ENCODE measurements at regions not wholly inside any gene's neighbourhood (a gene's known extent, or its start where the extent isn't known, plus 50 kb on each side); places are given as distances from the start of the nearest gene placed in this dataset.

DNA sequence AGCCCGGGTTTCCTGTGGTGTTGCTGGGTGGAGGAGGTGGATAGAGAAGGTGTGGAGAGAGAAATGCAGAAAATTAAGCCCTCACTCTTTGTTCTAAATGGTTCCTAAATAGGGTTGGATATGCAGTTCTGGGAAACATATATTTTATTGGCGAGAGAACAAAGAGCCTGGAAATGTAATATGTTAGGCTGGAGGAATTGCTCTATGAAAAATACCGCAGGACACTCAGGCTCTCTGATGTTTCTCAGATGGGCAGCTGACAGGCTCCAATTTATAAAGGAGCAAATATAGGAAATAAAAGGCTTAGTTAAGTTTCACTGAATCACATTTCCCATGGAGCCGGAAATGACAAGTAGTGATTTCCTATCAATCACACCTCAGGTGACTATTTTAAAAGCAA, 428.0 kb downstream of the TMEM135 start:
- DNase-seq (ENCODE audit: low read depth) = no peak
- no peak overlapping the region for H3K4me3 ChIP-seq (ENCODE audit: low read depth, low read length)
- TF ChIP-seq, protein P1, sequence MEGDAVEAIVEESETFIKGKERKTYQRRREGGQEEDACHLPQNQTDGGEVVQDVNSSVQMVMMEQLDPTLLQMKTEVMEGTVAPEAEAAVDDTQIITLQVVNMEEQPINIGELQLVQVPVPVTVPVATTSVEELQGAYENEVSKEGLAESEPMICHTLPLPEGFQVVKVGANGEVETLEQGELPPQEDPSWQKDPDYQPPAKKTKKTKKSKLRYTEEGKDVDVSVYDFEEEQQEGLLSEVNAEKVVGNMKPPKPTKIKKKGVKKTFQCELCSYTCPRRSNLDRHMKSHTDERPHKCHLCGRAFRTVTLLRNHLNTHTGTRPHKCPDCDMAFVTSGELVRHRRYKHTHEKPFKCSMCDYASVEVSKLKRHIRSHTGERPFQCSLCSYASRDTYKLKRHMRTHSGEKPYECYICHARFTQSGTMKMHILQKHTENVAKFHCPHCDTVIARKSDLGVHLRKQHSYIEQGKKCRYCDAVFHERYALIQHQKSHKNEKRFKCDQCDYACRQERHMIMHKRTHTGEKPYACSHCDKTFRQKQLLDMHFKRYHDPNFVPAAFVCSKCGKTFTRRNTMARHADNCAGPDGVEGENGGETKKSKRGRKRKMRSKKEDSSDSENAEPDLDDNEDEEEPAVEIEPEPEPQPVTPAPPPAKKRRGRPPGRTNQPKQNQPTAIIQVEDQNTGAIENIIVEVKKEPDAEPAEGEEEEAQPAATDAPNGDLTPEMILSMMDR (IDR thresholded peaks at IDR 0.05; ENCODE audit: low read depth, low read length, missing control alignments) = no peak

DNA sequence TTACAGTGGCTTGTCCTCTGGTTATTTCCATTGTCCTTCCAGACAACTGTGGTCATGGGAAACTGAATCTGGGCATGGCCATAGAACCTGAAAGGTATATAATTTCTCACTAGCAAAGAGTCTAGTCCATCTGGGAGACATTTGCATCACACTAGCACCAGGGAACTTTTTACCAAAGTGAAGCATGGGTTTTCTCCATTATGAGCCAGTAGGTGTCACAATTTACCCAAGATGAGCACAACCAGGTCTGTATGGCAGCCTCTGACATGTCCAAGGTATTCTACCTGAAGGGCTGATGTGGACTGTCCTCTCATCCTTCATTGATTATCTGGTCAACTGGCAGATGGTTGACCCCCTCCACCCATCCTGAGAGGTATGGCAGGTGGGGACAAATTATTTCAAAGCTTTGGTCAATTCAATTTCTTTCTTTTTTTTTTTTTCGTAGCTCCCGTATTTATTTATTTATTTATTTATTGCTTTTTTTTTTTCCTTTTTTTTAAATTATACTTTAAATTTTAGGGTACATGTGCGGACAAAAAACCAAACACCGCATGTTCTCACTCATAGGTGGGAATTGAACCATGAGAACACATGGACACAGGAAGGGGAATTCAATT, 425.9 kb downstream of the TMEM135 start:
- DNase-seq (ENCODE audit: low read depth) = no peak
- no peak overlapping the region for H3K4me3 ChIP-seq (ENCODE audit: low read depth, low read length)
- TF ChIP-seq, protein P1 (IDR thresholded peaks at IDR 0.05; ENCODE audit: low read depth, low read length, missing control alignments) = peak; percentile 43

DNA sequence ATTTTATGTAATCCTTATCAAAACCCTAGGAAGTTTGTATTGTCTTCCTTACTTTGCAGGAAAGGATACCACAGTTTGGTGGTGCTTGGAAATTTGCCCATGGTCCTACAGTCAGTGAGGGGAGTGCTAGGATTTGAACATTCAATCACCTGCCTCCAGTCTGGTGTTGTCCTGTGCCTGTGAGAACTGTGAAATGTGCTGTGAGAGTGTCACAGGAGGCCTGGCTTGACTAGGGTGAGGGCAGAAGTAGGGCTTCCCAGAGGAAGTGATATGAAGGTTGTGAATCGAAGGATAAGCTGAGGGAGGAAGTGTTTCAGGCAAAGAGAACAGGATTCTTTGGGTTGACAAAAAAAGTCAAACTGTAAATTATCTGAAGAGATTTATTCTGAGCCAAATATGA, 424.4 kb downstream of the TMEM135 start:
- TF ChIP-seq, protein P1 (IDR thresholded peaks at IDR 0.05; ENCODE audit: low read depth, low read length, missing control alignments) = no peak
- DNase-seq (ENCODE audit: low read depth) = no peak
- H3K4me3 ChIP-seq (ENCODE audit: low read depth, low read length) = no peak overlapping the region

DNA sequence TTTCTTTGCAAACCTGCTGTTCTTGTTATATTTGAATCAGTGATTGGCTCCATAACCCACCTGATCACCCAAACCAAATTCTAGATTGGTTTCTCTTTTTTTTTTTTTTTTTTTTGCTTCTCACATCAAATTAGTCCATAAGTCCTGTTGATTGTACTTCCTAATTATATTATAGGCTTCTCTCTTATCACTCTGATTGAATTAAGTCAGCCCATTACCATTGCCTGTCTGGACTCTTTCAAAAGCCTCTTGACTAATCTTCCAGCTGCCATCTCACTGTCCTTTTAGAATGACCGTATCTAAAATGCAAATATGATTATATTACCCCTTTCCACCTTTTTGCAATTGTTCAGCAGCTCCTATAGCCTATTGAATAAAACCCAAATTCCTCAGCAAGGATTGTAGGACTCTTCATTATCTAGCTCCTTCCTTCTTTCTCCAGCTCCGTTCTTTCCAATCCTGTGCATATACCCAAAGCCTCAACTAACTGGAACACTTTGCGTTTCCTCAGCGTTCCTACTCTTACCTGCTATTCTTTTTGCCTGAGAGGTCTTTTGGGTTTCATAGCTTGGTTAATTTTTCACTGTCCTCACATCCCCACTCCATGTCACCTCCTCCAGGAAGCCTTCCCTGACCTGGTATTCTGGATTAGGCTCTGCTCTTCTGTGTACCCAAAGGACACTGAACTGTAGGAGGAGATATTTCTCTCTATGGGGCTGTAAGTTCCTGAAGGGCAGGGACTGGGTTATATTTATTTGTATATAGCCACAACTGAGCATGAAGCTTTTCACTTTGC, 423.3 kb downstream of the TMEM135 start:
- TF ChIP-seq, protein P1 (IDR thresholded peaks at IDR 0.05; ENCODE audit: low read depth, low read length, missing control alignments) = no peak
- no peak for DNase-seq (ENCODE audit: low read depth)
- H3K4me3 ChIP-seq (ENCODE audit: low read depth, low read length) = no peak overlapping the region

DNA sequence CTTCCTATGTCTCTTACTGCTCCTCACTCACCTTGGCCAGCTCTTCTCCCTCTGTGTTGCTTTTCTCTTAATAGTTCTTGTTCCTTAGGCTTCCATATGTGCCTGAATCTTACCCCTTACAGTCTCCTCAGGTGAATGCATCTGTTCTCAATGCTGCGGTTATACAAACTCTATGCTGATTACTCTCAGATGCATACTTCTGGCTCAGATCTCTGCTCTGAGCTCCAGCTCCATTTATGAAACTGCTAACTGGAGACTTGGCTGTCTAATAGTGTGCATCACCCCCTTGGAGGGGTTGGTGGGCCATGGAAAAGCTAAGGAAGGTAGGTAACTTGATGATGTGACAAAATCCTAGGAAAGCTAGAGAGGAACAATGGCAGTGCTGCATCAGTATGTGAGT, 422.5 kb downstream of the TMEM135 start:
- DNase-seq (ENCODE audit: low read depth) = no peak

DNA sequence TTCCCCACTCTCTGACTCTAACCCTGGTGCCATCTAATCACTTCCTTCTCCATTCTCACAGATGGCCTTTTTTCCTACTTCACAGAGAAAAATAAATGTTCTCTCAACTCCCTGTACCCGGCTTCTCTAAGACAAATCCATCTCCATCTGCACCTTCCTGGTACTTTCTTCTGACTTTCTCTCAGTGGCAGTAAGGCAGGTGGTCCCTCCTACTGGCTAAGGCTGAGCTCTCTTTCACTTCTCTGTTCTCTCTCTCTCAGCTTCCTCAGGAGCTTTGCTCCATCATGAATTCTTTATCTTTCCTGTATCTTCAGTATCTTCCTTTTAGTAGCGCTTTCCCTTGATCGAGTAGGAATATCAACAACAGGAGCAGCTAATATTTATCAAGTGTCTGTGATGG, 421.6 kb downstream of the TMEM135 start:
- TF ChIP-seq, protein P1 (IDR thresholded peaks at IDR 0.05; ENCODE audit: low read depth, low read length, missing control alignments) = no peak

More for the DNA sequence above, 422.5 kb downstream of the TMEM135 start:
- TF ChIP-seq, protein P1 (IDR thresholded peaks at IDR 0.05; ENCODE audit: low read depth, low read length, missing control alignments) = no peak
- no peak overlapping the region for H3K4me3 ChIP-seq (ENCODE audit: low read depth, low read length)

More for the DNA sequence above, 421.6 kb downstream of the TMEM135 start:
- no peak for DNase-seq (ENCODE audit: low read depth)
- no peak overlapping the region for H3K4me3 ChIP-seq (ENCODE audit: low read depth, low read length)
